ENCODE measurements at regions not wholly inside any gene's neighbourhood (a gene's known extent, or its start where the extent isn't known, plus 50 kb on each side); places are given as distances from the start of the nearest gene placed in this dataset.

- TF ChIP-seq CTCF (conservative IDR thresholded peaks at IDR 0.05; ENCODE audit: low read depth, low read length) (no peak), CHD1 (IDR thresholded peaks at IDR 0.05; ENCODE audit: low read depth, low read length) (no peak), FOS (IDR thresholded peaks at IDR 0.05; ENCODE audit: low read depth, low read length) (no peak), POLR2A (IDR thresholded peaks at IDR 0.05; ENCODE audit: low read depth, low read length) (no peak)
Measured at GRCh38 chr10:124213471-124213870, 120.1 kb upstream of the CHST15 start.
